Omental fat pad (tissue), 3 donors: ENCODE measurements at regions not wholly inside any gene's neighbourhood (a gene's known extent, or its start where the extent isn't known, plus 50 kb on each side); places are given as distances from the start of the nearest gene placed in this dataset.
"Not testable (repeated sequence)": the region's sequence is repeated elsewhere in the genome, so short reads cannot be mapped to it uniquely, and the experiment has no call there.

Experiments used
- ATAC-seq: fragments of 150-250 bp; one replicate; pipeline ENCODE4 v1.9.1; 2016; ENCODE audit warnings: mild to moderate bottlenecking, moderate library complexity; ENCODE audit not compliant: low FRiP score
- DNase-seq: peaks from one replicate; pipeline ENCODE4 v3.0.0-alpha.2; 2019; ENCODE audit warnings: low spot score
- CTCF ChIP-seq, 3 donors: fragments of 450-650 bp; IDR thresholded peaks; one replicate each; pipeline ENCODE4 v1.5.1; 2016 to 2017; ENCODE audit warnings: antibody characterized with exemption in 3 of 3, mild to moderate bottlenecking in 3 of 3, moderate library complexity in 2 of 3

- TF ChIP-seq CTCF (IDR thresholded peaks at IDR 0.05) = no peak
- ATAC-seq (no peak), DNase-seq (no peak)
These were observed 382.3 kb upstream of the HTR2C start for GRCh38 chrX:114201622-114202021.

GRCh38 chrX:114181195-114181594, 402.7 kb upstream of the HTR2C start:
- DNase-seq (no peak), ATAC-seq (no peak)
- TF ChIP-seq CTCF (IDR thresholded peaks at IDR 0.05) = no peak

GRCh38 chrX:114178126-114178525, 405.8 kb upstream of the HTR2C start:
- DNase-seq = no peak
- no peak for ATAC-seq
- TF ChIP-seq CTCF (IDR thresholded peaks at IDR 0.05) = no peak

- not testable (repeated sequence) for DNase-seq, ATAC-seq
These were observed 416.6 kb upstream of the HTR2C start for GRCh38 chrX:114167276-114167675.

GRCh38 chrX:114166601-114167000, 417.3 kb upstream of the HTR2C start:
- no peak for ATAC-seq
- TF ChIP-seq CTCF (IDR thresholded peaks at IDR 0.05) = no peak

GRCh38 chrX:114165537-114165936, 418.3 kb upstream of the HTR2C start:
- DNase-seq = no peak
- TF ChIP-seq CTCF (IDR thresholded peaks at IDR 0.05) = no peak
- no peak for ATAC-seq

More at GRCh38 chrX:114166601-114167000, 417.3 kb upstream of the HTR2C start:
- DNase-seq = no peak

- DNase-seq = no peak
- ATAC-seq = no peak
- no peak for TF ChIP-seq CTCF (IDR thresholded peaks at IDR 0.05)
These were observed 421.7 kb upstream of the HTR2C start for GRCh38 chrX:114162068-114162735.
